Upper lobe of right lung (tissue), 1 donor: ENCODE measurements at regions not wholly inside any gene's neighbourhood (a gene's known extent, or its start where the extent isn't known, plus 50 kb on each side); places are given as distances from the start of the nearest gene placed in this dataset.
"Not testable (repeated sequence)": the region's sequence is repeated elsewhere in the genome, so short reads cannot be mapped to it uniquely, and the experiment has no call there.

ENCODE experiments used
- ATAC-seq: fragments of 200-7000 bp; cut with Tn5 transposase; one replicate; pipeline ENCODE4 v1.9.1; 2020; ENCODE audit warnings: mild to moderate bottlenecking, moderate library complexity
- DNase-seq: peaks from one replicate; pipeline ENCODE4 v3.0.0-alpha.2; 2020
- H3K27ac ChIP-seq: fragments of 200-600 bp; one replicate; pipeline ENCODE4 v1.8.0; 2022
- H3K27me3 ChIP-seq: fragments of 200-600 bp; one replicate; pipeline ENCODE4 v1.8.0; 2022; ENCODE audit warnings: mild to moderate bottlenecking
- H3K36me3 ChIP-seq: fragments of 200-600 bp; one replicate; pipeline ENCODE4 v1.8.0; 2022
- H3K4me1 ChIP-seq: fragments of 200-600 bp; one replicate; pipeline ENCODE4 v1.8.0; 2022
- H3K4me3 ChIP-seq: fragments of 200-600 bp; one replicate; pipeline ENCODE4 v1.8.0; 2022; ENCODE audit warnings: mild to moderate bottlenecking
- H3K9me3 ChIP-seq: fragments of 200-600 bp; one replicate; pipeline ENCODE4 v1.8.0; 2022
- CTCF ChIP-seq: fragments of 200-600 bp; IDR thresholded peaks from one replicate; pipeline ENCODE4 v1.8.0; 2022; ENCODE audit warnings: antibody characterized with exemption
- intact Hi-C: fragments of 100-400 bp; cut with DNase I; formaldehyde crosslinking; loops from one replicate; pipeline ENCODE4 v1.11.0; 2022
- donor health status: DM: no; HTN: yes; CAD: no; lungs with severe emphysema.

GRCh38 chr19:37303591-37304171 lies 67.2 kb upstream of the ZNF527 start:
- ATAC-seq (no peak), DNase-seq (no peak)
- H3K27ac ChIP-seq: no peak overlapping the region
- H3K36me3 ChIP-seq: no peaks in the 10 kb centered on the region
- no peak for TF ChIP-seq CTCF
- H3K4me1 ChIP-seq: no peaks in the 10 kb centered on the region
- peak overlapping the region; percentile 51 for H3K4me3 ChIP-seq
- intact Hi-C loops: no loop called here
- no peaks in the 10 kb centered on the region for H3K9me3 ChIP-seq
- H3K27me3 ChIP-seq: no peaks in the 10 kb centered on the region

GRCh38 chr19:37304190-37304883 lies 66.6 kb upstream of the ZNF527 start:
- no peak overlapping the region for H3K27ac ChIP-seq
- DNase-seq: no peak

GRCh38 chr19:37304884-37305255 lies 66.0 kb upstream of the ZNF527 start:
- DNase-seq: no peak
- intact Hi-C loops: no loop called here

More at GRCh38 chr19:37304190-37304883, 66.6 kb upstream of the ZNF527 start:
- Histone ChIP-seq H3K4me3 (peak overlapping the region; percentile 51), H3K4me1 (no peaks in the 10 kb centered on the region), H3K36me3 (no peaks in the 10 kb centered on the region), H3K9me3 (no peaks in the 10 kb centered on the region), H3K27me3 (no peaks in the 10 kb centered on the region)
- intact Hi-C loops: no loop called here
- TF ChIP-seq CTCF: no peak
- ATAC-seq: peak; percentile 23

GRCh38 chr19:37306383-37306963 lies 64.4 kb upstream of the ZNF527 start:
- ATAC-seq (no peak), DNase-seq (no peak)
- Histone ChIP-seq H3K4me1 (no peaks in the 10 kb centered on the region), H3K27ac (no peak overlapping the region), H3K36me3 (no peaks in the 10 kb centered on the region), H3K4me3 (no peak overlapping the region), H3K9me3 (no peaks in the 10 kb centered on the region), H3K27me3 (no peaks in the 10 kb centered on the region)
- intact Hi-C loops: no loop called here
- no peak for TF ChIP-seq CTCF

More at GRCh38 chr19:37304884-37305255, 66.0 kb upstream of the ZNF527 start:
- TF ChIP-seq CTCF: no peak
- ATAC-seq: no peak
- Histone ChIP-seq H3K36me3 (no peaks in the 10 kb centered on the region), H3K9me3 (no peaks in the 10 kb centered on the region), H3K27me3 (no peaks in the 10 kb centered on the region), H3K27ac (no peak overlapping the region), H3K4me3 (no peak overlapping the region), H3K4me1 (no peaks in the 10 kb centered on the region)

GRCh38 chr19:37309834-37310575 lies 60.9 kb upstream of the ZNF527 start:
- DNase-seq: no peak
- intact Hi-C loops: no loop called here
- ATAC-seq: no peak
- H3K4me3 ChIP-seq: no peak overlapping the region
- no peaks in the 10 kb centered on the region for H3K27me3 ChIP-seq
- no peak overlapping the region for H3K27ac ChIP-seq
- no peaks in the 10 kb centered on the region for H3K36me3 ChIP-seq
- no peaks in the 10 kb centered on the region for H3K9me3 ChIP-seq
- no peak for TF ChIP-seq CTCF
- no peaks in the 10 kb centered on the region for H3K4me1 ChIP-seq

- H3K9me3 ChIP-seq, intact Hi-C loops, H3K36me3 ChIP-seq, H3K27ac ChIP-seq, DNase-seq, H3K4me1 ChIP-seq, H3K27me3 ChIP-seq: not testable (repeated sequence)
- ATAC-seq: peak; percentile 78
- peak overlapping the region; percentile 44 for H3K4me3 ChIP-seq
Observed at GRCh38 chr19:37312531-37313334, 58.2 kb upstream of the ZNF527 start.
